ENCODE measurements at regions not wholly inside any gene's neighbourhood (a gene's known extent, or its start where the extent isn't known, plus 50 kb on each side); places are given as distances from the start of the nearest gene placed in this dataset.

DNA sequence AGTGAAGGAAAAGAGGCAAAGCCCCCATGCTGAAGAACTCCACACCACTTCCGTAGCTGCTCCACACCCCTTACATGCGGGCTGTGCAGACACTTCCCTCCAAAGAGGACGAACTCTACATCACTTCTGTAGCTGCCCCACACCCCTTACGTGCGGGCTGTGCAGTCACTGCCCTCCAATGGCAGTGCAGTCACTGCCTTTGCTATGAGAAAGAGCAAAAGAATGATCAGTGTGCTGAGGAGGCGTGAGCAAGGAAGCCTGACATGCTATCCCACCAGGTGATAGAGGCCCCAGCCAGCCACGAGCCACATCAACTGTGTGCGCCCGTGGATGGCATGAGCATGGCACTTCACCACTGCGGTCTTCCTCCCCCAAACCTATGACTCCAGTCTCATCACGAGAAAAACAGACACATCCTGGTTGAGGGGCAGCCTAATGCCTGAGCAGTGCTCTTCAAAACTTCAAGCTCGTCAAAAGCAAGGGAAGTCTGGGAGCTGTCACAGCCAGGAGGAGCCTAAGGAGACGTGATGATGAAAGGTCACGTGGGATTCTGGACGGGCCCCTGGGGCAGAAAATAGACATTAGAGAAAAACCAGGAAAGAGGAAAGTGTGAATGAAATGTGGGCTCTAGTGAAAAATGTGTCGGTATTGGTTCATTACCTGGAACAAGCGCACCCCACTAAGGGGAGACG lies 60.8 kb upstream of the C14orf180 start:
- Histone ChIP-seq H3K4me3 (ENCODE audit: low read depth, low read length) (no peak overlapping the region), H3K36me3 (ENCODE audit: control insufficient read depth, insufficient read depth, low read length) (no peaks in the 10 kb centered on the region), H3K27me3 (ENCODE audit: control insufficient read depth, insufficient read depth, low read length) (no peaks in the 10 kb centered on the region), H3K4me1 (ENCODE audit: control insufficient read depth, insufficient read depth, low read length) (no peaks in the 10 kb centered on the region), H3K9ac (ENCODE audit: low read depth, low read length) (no peak overlapping the region), H3K9me3 (ENCODE audit: control insufficient read depth, insufficient read depth, low read length) (no peaks in the 10 kb centered on the region)

DNA sequence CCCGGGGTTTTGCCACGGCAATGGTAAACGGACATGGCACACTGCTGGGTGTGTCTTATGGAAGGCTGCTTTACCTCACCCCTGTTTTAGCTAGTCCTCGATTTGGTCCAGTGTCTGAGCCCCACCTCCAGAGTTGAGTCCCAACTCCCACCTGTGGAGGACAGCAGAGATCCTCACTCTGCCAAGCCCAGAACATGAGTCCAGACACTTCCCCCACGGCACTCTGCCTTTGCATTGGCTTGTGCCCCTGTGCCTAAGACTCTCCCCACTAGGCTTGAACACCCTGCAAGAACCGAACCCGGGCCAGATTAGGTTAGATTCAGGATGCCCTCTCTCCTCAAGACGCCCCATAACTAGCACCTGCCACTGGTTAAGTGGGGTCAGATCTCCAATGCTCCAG lies 59.8 kb upstream of the C14orf180 start:
- H3K4me1 ChIP-seq (ENCODE audit: control insufficient read depth, insufficient read depth, low read length) = no peaks in the 10 kb centered on the region
- H3K4me3 ChIP-seq (ENCODE audit: low read depth, low read length) = no peak overlapping the region
- no peak overlapping the region for H3K9ac ChIP-seq (ENCODE audit: low read depth, low read length)
- H3K9me3 ChIP-seq (ENCODE audit: control insufficient read depth, insufficient read depth, low read length) = no peaks in the 10 kb centered on the region
- no peaks in the 10 kb centered on the region for H3K36me3 ChIP-seq (ENCODE audit: control insufficient read depth, insufficient read depth, low read length)
- H3K27me3 ChIP-seq (ENCODE audit: control insufficient read depth, insufficient read depth, low read length) = no peaks in the 10 kb centered on the region

DNA sequence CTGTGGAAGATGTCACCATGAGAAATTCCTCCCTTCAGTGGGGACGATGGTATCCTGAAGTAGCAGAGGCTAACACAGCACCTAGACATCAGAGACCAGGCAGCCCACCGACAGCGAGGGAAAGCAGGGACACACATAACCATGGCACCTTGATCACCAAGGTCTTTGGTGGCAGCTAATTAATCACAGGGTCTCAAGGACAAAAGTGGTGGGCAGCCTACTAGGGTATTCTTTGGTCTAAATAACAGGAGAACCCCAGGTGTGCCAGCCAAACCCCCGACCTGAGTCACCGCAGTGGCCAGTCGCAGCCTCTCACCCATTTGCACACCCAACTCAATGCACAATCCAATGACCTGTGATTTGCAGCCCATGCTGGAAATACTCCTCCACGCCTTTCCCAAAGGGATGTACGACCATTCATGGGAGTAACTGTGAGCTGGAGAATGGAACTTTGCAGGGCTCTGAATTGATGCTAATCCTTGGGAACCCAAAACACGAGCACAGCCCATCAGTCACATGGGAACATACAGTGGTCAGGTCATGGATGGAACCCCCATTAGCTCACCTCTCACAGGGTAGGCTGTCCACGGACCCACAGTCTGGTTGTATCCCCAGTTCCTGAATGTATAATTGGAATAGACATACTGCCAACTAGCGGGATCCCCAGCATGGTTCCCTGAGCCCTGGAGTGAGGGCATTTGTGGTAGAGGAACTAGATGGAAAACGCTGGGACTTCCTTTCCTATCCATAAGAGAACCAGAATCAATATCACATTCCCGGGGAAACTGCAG lies 58.7 kb upstream of the C14orf180 start:
- H3K4me3 ChIP-seq (ENCODE audit: low read depth, low read length) = no peak overlapping the region
- H3K27me3 ChIP-seq (ENCODE audit: control insufficient read depth, insufficient read depth, low read length) = no peaks in the 10 kb centered on the region
- no peaks in the 10 kb centered on the region for H3K9me3 ChIP-seq (ENCODE audit: control insufficient read depth, insufficient read depth, low read length)
- no peaks in the 10 kb centered on the region for H3K4me1 ChIP-seq (ENCODE audit: control insufficient read depth, insufficient read depth, low read length)
- no peaks in the 10 kb centered on the region for H3K36me3 ChIP-seq (ENCODE audit: control insufficient read depth, insufficient read depth, low read length)
- H3K9ac ChIP-seq (ENCODE audit: low read depth, low read length) = no peak overlapping the region

DNA sequence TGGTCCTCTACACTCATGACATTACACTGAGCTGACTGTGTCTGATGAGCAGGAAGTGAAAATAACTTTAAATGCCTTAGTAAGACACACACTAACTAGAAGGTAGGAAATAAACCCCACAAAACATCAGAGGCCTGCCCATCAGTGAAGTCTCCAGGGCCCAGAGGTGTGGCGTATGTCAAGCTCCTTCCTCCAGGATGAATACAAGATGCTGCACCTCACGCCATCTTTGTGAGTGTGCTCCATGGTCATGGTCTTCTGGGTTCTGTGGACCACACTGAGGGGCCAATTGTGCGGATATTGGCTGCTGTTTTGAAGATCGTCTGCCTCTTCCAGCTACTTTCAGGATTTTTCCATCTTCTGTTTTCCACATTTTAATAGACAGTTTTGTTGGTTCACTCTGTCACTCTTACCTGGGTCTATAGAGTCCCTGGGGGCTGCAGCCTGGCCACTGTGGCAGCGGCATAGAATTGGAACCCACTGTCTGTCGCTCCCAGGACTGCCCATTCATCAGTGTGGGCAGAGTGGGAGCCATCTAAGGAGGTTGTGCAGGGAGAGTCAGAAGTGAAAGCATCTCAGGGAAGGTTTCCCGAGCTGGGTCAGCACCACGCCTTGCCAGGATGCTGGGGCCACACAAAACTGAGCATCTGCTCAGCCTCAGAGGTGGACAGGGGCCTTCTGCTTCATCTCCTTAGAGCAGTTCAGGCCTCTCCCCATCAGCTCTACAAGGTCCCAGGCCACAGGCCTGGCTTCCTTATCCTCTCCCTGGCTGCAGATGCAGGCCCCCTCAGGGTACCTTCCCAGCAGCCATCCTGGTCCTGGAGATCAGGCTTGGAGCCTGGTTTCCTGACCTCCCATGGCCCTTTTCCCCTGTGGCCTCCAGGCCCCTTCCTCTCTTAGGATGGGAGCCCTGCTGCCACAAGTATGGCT lies 57.5 kb upstream of the C14orf180 start:
- no peaks in the 10 kb centered on the region for H3K4me1 ChIP-seq (ENCODE audit: control insufficient read depth, insufficient read depth, low read length)
- H3K9me3 ChIP-seq (ENCODE audit: control insufficient read depth, insufficient read depth, low read length) = no peaks in the 10 kb centered on the region
- no peaks in the 10 kb centered on the region for H3K27me3 ChIP-seq (ENCODE audit: control insufficient read depth, insufficient read depth, low read length)
- H3K4me3 ChIP-seq (ENCODE audit: low read depth, low read length) = no peak overlapping the region
- no peak overlapping the region for H3K9ac ChIP-seq (ENCODE audit: low read depth, low read length)
- H3K36me3 ChIP-seq (ENCODE audit: control insufficient read depth, insufficient read depth, low read length) = no peaks in the 10 kb centered on the region

DNA sequence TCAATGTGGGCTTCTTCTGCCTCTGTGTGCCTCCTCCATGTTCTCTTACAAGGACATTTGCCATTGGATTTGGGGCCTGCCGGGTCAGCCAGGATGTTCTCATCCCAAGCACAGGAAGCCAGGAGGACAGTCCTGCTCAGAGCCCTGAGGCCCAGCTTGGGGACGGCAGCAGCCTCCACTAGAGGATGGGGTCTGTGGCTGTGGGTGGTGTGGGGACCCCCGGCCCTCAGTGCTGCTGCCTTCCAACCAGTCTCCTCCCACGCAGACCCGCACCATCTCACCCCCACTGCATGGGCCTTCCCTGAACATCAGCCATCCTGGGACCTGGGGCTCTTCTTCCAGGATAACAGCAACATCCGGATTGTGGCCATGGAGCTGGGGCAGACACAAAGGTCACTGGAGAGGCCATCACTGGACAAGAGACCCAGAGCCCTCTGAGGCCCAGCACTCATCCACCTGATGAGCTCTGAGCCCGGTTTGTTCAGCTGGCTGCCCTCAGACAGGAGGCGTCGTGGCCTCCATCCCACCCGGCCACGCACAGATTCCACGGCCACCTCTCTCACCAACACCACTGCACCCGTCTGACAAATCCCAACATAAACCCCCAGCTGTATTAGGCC lies 56.5 kb upstream of the C14orf180 start:
- Histone ChIP-seq H3K27me3 (ENCODE audit: control insufficient read depth, insufficient read depth, low read length) (no peaks in the 10 kb centered on the region), H3K4me3 (ENCODE audit: low read depth, low read length) (no peak overlapping the region), H3K4me1 (ENCODE audit: control insufficient read depth, insufficient read depth, low read length) (no peaks in the 10 kb centered on the region), H3K9ac (ENCODE audit: low read depth, low read length) (no peak overlapping the region), H3K9me3 (ENCODE audit: control insufficient read depth, insufficient read depth, low read length) (no peaks in the 10 kb centered on the region), H3K36me3 (ENCODE audit: control insufficient read depth, insufficient read depth, low read length) (no peaks in the 10 kb centered on the region)

DNA sequence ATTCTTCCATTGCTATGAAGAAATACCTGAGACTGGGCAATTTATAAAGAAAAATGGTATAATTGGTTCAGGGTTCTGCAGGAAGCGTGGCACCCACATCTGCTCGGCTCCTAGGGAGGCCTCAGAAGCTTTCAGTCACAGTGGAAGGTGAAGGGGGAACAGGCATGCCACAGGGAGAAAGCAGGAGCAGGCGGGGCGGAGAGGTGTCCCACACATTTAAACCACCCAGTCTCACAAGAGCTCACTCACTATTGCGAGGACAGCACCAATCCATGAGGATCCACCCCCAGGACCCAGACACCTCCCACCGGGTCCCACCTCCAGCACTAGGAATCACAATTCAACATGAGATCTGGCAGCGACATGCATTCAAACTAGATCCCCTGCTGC lies 56.0 kb upstream of the C14orf180 start:
- Histone ChIP-seq H3K4me3 (ENCODE audit: low read depth, low read length) (no peak overlapping the region), H3K9me3 (ENCODE audit: control insufficient read depth, insufficient read depth, low read length) (no peaks in the 10 kb centered on the region), H3K4me1 (ENCODE audit: control insufficient read depth, insufficient read depth, low read length) (no peaks in the 10 kb centered on the region), H3K27me3 (ENCODE audit: control insufficient read depth, insufficient read depth, low read length) (no peaks in the 10 kb centered on the region), H3K9ac (ENCODE audit: low read depth, low read length) (no peak overlapping the region), H3K36me3 (ENCODE audit: control insufficient read depth, insufficient read depth, low read length) (no peaks in the 10 kb centered on the region)

DNA sequence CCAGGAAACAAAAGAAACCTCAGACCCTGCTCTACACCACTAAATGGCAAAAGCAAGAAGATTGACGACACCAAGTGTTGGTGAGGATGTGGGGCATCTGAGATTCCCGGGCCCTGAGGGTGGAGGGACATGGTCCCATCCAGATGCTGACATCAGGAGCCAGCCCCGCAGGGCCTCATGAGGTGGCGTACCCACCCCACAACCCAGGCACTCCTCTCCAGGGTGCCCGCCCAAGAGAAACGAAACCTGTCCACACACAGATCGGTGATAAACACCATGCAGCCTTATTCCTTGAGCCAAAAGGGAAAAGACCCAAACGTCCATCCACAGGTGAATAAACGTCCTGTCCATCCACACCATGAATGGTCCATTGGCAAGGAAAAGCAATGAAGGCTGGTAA lies 54.8 kb upstream of the C14orf180 start:
- Histone ChIP-seq H3K9ac (ENCODE audit: low read depth, low read length) (no peak overlapping the region), H3K4me3 (ENCODE audit: low read depth, low read length) (no peak overlapping the region), H3K9me3 (ENCODE audit: control insufficient read depth, insufficient read depth, low read length) (no peaks in the 10 kb centered on the region), H3K4me1 (ENCODE audit: control insufficient read depth, insufficient read depth, low read length) (no peaks in the 10 kb centered on the region), H3K27me3 (ENCODE audit: control insufficient read depth, insufficient read depth, low read length) (no peaks in the 10 kb centered on the region), H3K36me3 (ENCODE audit: control insufficient read depth, insufficient read depth, low read length) (no peaks in the 10 kb centered on the region)

DNA sequence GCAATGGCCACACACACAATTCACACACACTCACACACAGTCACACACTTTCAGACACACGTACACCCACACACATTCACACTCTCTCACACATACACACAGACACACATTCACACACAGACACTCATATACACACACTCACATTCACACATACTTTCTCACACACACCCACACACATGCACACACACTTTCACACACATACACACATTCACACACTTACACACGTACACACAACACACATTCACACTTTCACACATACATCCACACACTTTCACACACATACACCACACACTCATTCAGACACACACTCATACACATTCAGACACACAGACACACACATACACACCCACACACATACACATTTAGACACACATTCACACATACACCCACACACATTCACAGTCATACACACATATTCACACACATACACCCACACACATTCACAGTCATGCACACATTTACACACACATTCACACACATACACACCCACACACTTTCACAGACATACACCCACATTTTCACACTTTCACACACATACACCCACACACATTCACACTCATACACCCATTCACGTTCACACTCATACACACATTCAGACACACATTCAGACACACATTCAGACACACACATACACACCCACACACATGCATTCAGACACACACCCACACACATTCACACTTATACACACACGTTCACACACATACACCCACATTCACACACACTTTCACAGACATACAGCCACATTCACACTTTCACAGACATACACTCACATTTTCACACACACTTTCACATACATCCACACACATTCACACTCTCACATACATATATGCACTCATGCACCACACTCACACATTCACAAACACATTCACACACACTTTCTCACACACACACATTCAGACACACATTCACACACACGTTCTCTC lies 52.6 kb upstream of the C14orf180 start:
- Histone ChIP-seq H3K4me1 (ENCODE audit: control insufficient read depth, insufficient read depth, low read length) (no peaks in the 10 kb centered on the region), H3K9ac (ENCODE audit: low read depth, low read length) (no peak overlapping the region), H3K4me3 (ENCODE audit: low read depth, low read length) (no peak overlapping the region), H3K27me3 (ENCODE audit: control insufficient read depth, insufficient read depth, low read length) (no peaks in the 10 kb centered on the region), H3K36me3 (ENCODE audit: control insufficient read depth, insufficient read depth, low read length) (no peaks in the 10 kb centered on the region), H3K9me3 (ENCODE audit: control insufficient read depth, insufficient read depth, low read length) (no peaks in the 10 kb centered on the region)

DNA sequence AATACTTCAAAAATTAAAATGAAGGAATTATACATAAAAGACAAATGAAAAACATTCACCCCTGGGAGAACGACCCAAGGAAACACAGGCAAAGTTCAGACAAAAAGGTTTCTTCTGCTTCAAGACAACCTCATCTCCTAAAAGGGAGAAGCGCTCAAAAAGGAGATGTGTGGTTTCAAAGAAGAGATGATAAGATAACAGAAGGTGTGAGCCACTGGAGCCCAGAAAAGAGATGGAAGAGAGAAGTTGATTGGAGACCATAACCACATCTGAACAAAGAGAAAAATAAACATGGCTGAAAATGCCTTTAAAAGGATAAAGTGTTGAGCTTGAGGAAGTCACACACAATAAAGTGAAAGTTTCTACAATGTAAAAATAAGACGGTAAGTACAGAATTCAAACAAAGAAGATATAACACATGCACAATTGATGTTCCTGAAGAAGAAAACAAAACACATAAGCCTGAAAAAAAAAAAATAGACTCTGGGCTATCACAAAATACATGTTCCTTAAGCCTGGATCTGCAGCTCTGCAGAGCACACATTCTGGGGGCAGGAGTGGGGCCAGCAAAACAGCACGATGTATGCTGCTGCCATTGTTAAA lies 51.6 kb upstream of the C14orf180 start:
- Histone ChIP-seq H3K9me3 (ENCODE audit: control insufficient read depth, insufficient read depth, low read length) (no peaks in the 10 kb centered on the region), H3K9ac (ENCODE audit: low read depth, low read length) (no peak overlapping the region), H3K4me1 (ENCODE audit: control insufficient read depth, insufficient read depth, low read length) (no peaks in the 10 kb centered on the region), H3K36me3 (ENCODE audit: control insufficient read depth, insufficient read depth, low read length) (no peaks in the 10 kb centered on the region), H3K4me3 (ENCODE audit: low read depth, low read length) (no peak overlapping the region), H3K27me3 (ENCODE audit: control insufficient read depth, insufficient read depth, low read length) (no peaks in the 10 kb centered on the region)

DNA sequence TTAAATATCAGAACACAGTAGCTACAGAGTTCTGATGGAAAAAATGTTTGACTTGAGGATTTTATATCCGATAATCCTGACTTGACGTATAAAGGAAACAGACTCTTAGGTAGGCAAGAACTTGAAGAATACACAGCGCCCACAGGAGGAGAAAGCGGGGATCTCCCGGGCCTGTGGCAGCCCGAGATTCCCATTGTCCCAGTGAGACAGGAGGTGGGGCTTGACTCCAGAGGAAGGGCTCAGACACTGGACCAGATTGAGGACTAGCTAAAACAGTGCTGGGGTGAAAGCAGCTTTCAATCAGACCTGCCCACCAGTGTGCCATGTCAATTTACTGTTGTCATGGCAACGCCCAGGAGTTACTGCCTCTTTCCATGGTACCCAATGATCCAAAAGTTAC lies 51.1 kb upstream of the C14orf180 start:
- Histone ChIP-seq H3K36me3 (ENCODE audit: control insufficient read depth, insufficient read depth, low read length) (no peaks in the 10 kb centered on the region), H3K27me3 (ENCODE audit: control insufficient read depth, insufficient read depth, low read length) (no peaks in the 10 kb centered on the region), H3K4me1 (ENCODE audit: control insufficient read depth, insufficient read depth, low read length) (no peaks in the 10 kb centered on the region), H3K4me3 (ENCODE audit: low read depth, low read length) (no peak overlapping the region), H3K9ac (ENCODE audit: low read depth, low read length) (no peak overlapping the region), H3K9me3 (ENCODE audit: control insufficient read depth, insufficient read depth, low read length) (no peaks in the 10 kb centered on the region)

Measured in iPS-15b (cell line).